ENCODE measurements at regions not wholly inside any gene's neighbourhood (a gene's known extent, or its start where the extent isn't known, plus 50 kb on each side); places are given as distances from the start of the nearest gene placed in this dataset.

DNA sequence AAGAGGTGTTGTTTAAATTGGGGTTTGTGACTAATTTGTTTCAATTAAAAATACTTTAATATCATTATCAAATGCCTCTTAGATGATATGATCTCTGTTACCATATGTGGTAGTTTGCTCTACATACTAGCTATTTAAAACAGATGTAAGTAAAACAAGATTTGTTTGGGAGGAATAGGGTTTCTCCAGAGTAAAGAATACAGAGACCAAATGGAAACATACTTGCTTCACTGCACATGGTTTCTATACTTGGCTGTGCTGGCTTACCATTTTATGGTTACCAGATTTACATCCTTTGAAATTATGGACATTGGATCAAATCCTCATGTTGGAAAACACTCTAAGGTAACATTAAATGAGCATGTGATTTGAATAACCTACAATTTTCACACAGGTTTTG, 588.3 kb downstream of the CD109 start:
- no peaks in the 10 kb centered on the region for H3K4me1 ChIP-seq
- intact Hi-C loops (cut with DNase I; ENCODE audit: low total_unique reads) (no loop called here), in situ Hi-C loops (cut with MboI; ENCODE audit: low sequenced_read_pairs in 4 of 4) (no loop called here)
- no peak for TF ChIP-seq POLR2A (IDR thresholded peaks at IDR 0.05)
- TF ChIP-seq, protein P1, sequence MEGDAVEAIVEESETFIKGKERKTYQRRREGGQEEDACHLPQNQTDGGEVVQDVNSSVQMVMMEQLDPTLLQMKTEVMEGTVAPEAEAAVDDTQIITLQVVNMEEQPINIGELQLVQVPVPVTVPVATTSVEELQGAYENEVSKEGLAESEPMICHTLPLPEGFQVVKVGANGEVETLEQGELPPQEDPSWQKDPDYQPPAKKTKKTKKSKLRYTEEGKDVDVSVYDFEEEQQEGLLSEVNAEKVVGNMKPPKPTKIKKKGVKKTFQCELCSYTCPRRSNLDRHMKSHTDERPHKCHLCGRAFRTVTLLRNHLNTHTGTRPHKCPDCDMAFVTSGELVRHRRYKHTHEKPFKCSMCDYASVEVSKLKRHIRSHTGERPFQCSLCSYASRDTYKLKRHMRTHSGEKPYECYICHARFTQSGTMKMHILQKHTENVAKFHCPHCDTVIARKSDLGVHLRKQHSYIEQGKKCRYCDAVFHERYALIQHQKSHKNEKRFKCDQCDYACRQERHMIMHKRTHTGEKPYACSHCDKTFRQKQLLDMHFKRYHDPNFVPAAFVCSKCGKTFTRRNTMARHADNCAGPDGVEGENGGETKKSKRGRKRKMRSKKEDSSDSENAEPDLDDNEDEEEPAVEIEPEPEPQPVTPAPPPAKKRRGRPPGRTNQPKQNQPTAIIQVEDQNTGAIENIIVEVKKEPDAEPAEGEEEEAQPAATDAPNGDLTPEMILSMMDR (IDR thresholded peaks at IDR 0.05 in 4 of 5, conservative IDR thresholded peaks at IDR 0.05 in 1 of 5), result no peak
- H3K36me3 ChIP-seq, result no peaks in the 10 kb centered on the region
- H3K4me3 ChIP-seq, result no peak overlapping the region
- no peaks in the 10 kb centered on the region for H3K9me3 ChIP-seq
- ATAC-seq (no peak), DNase-seq (no peak)
- H3K27me3 ChIP-seq, result no peaks in the 10 kb centered on the region
- no peak overlapping the region for H3K27ac ChIP-seq

DNA sequence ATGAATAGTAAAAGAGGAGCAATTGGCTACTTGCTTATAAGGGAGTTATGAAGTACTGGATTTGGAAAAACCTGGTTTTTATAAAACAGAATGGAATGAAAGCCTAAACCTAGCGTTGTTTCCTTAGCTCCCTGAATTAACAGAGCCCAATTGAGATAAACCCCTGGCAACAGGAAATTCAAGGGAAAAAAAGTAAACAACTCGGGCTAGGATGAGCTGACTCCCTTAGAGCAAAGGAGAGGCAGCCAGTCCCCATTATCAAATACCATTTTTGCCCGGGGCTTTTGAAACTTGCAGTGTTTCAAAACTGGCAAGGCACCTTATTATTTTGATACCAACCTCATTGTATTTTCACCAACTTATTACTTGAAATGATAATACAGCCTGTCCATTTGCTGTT, 587.5 kb downstream of the CD109 start:
- ATAC-seq, result no peak
- TF ChIP-seq POLR2A (IDR thresholded peaks at IDR 0.05), result no peak
- TF ChIP-seq, protein P1 (IDR thresholded peaks at IDR 0.05 in 4 of 5, conservative IDR thresholded peaks at IDR 0.05 in 1 of 5), result no peak
- H3K9me3 ChIP-seq, result no peaks in the 10 kb centered on the region
- no peak overlapping the region for H3K27ac ChIP-seq
- in situ Hi-C loops (cut with MboI; ENCODE audit: low sequenced_read_pairs in 4 of 4) (no loop called here), intact Hi-C loops (cut with DNase I; ENCODE audit: low total_unique reads) (no loop called here)
- H3K4me1 ChIP-seq, result no peaks in the 10 kb centered on the region
- no peaks in the 10 kb centered on the region for H3K36me3 ChIP-seq
- no peak for DNase-seq
- H3K4me3 ChIP-seq, result no peak overlapping the region
- H3K27me3 ChIP-seq, result no peaks in the 10 kb centered on the region

DNA sequence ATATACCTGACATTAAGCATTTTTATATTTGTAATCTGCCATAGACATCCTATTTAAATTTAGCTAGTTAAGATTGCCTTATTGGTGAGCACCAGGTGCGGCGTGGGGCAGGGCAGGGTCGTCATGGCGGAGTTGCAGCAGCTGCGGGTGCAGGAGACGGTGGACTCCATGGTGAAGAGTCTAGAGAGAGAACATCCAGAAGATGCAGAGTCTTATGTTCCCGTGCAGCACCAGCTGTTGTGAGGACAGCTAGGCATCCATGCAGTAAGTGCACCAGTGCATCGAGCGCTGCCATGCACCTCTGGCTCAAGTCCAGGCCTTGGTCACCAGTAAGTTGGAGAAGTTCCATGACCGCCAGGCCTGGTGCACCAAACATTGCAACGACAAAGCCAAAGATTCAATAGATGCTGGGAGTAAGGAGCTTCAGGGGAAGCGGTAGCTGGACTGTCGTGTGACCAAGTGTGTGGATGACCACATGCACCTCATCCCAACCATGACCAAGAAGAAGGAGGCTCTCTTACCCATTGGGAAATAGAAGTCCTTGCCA, 586.2 kb downstream of the CD109 start:
- DNase-seq (no peak), ATAC-seq (no peak)
- intact Hi-C loops (cut with DNase I; ENCODE audit: low total_unique reads), result no loop called here

DNA sequence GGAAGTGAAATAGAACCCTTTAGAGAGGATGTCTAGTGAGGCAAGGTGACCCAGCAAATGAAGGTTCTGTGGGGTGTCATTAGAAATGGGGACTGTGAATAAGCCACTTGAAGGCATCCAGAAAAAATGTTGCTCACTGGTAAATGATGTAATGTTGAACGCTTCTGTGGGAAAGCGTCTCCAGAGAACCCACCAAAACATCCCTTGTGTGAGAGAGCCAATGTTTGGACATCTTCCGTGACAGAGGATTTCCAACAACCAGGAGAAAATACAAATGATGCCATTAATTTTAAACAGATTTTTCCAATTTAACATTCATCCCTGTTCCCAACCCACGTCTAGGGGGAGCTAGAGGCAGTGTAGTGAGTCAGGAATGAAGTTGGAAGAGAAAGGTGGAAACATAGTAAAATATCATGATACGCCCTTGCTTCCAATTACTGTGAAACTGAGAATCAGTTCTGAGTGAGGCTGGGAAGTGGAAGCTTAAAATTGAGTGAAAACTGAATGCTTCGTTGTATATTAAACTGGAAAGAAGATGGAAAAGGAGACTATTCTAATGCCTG, 584.2 kb downstream of the CD109 start:
- in situ Hi-C loops (cut with MboI; ENCODE audit: low sequenced_read_pairs in 4 of 4), result no loop called here
- H3K4me1 ChIP-seq, result peaks cover 0 to 5% of the 10 kb centered on the region in 2 donors
- no peak overlapping the region for H3K4me3 ChIP-seq
- TF ChIP-seq, protein P1 (IDR thresholded peaks at IDR 0.05 in 4 of 5, conservative IDR thresholded peaks at IDR 0.05 in 1 of 5), result no peak
- TF ChIP-seq POLR2A (IDR thresholded peaks at IDR 0.05), result no peak
- DNase-seq (no peak), ATAC-seq (no peak)
- intact Hi-C loops (cut with DNase I; ENCODE audit: low total_unique reads), result no loop called here
- no peaks in the 10 kb centered on the region for H3K27me3 ChIP-seq
- H3K9me3 ChIP-seq, result no peaks in the 10 kb centered on the region
- H3K27ac ChIP-seq, result no peak overlapping the region
- no peaks in the 10 kb centered on the region for H3K36me3 ChIP-seq

More for the DNA sequence above, 586.2 kb downstream of the CD109 start:
- TF ChIP-seq, protein P1 (IDR thresholded peaks at IDR 0.05 in 4 of 5, conservative IDR thresholded peaks at IDR 0.05 in 1 of 5), result no peak
- TF ChIP-seq POLR2A (IDR thresholded peaks at IDR 0.05), result no peak
- in situ Hi-C loops (cut with MboI; ENCODE audit: low sequenced_read_pairs in 4 of 4), result no loop called here
- no peaks in the 10 kb centered on the region for H3K9me3 ChIP-seq
- no peaks in the 10 kb centered on the region for H3K36me3 ChIP-seq
- H3K27ac ChIP-seq, result no peak overlapping the region
- no peak overlapping the region for H3K4me3 ChIP-seq
- peaks cover 0 to 5% of the 10 kb centered on the region in 2 donors for H3K4me1 ChIP-seq
- H3K27me3 ChIP-seq, result no peaks in the 10 kb centered on the region

DNA sequence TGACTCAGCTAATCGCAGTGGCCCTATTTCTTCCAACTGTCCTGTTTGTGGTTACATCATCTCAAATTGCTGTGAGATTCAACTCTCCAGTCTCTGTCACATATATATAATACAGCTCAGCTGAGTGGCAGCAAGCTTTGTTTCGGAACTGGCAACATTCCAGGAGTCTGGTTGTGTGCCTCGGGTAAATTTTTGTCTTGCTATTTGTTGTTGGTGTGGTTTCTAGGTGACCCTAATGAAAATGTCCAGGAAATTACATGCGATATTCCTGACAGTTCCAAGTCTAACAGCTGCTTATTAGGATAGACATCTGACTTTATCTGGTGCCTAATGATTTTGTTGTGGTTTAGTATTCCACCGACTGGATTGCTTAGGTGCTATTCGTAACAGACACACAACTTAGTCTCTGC, 581.8 kb downstream of the CD109 start:
- no peaks in the 10 kb centered on the region for H3K27me3 ChIP-seq
- no peaks in the 10 kb centered on the region for H3K36me3 ChIP-seq
- TF ChIP-seq, protein P1 (IDR thresholded peaks at IDR 0.05 in 4 of 5, conservative IDR thresholded peaks at IDR 0.05 in 1 of 5), result no peak
- no peak for TF ChIP-seq POLR2A (IDR thresholded peaks at IDR 0.05)
- in situ Hi-C loops (cut with MboI; ENCODE audit: low sequenced_read_pairs in 4 of 4), result no loop called here
- H3K4me3 ChIP-seq, result no peak overlapping the region
- H3K9me3 ChIP-seq, result no peaks in the 10 kb centered on the region
- ATAC-seq (no peak), DNase-seq (no peak)
- H3K27ac ChIP-seq, result no peak overlapping the region
- intact Hi-C loops (cut with DNase I; ENCODE audit: low total_unique reads), result no loop called here
- H3K4me1 ChIP-seq, result peaks cover 0 to 5% of the 10 kb centered on the region in 2 donors
